GM18870 (cell line): ENCODE measurements at regions not wholly inside any gene's neighbourhood (a gene's known extent, or its start where the extent isn't known, plus 50 kb on each side); places are given as distances from the start of the nearest gene placed in this dataset.

Source experiments
- ATAC-seq: cut with Tn5 transposase; IDR thresholded peaks from one replicate; pipeline ENCODE4 v1.9.1; 2021; ENCODE audit warnings: moderate library complexity; ENCODE audit not compliant: unreplicated experiment

DNA sequence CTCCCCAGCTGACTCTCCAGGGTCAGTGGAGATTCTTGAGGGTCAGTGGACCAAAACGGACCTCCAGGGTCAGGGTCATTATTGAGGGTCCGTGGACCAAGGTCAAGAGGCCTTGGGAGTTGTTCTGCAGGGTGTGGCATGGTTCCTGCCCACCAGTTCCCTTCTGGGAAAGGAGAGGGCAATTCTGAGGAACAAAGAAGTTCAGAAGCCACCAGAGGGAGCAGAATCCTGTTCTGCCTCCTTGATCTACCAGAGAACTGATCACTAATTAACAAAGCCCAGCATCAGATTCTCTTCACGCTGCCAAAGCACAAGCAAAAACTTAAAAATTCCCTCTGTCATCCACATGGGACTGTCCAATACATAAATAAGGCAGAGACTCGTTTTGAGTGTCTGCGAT, 263.4 kb downstream of the DHX35 start:
- ATAC-seq: no peak

DNA sequence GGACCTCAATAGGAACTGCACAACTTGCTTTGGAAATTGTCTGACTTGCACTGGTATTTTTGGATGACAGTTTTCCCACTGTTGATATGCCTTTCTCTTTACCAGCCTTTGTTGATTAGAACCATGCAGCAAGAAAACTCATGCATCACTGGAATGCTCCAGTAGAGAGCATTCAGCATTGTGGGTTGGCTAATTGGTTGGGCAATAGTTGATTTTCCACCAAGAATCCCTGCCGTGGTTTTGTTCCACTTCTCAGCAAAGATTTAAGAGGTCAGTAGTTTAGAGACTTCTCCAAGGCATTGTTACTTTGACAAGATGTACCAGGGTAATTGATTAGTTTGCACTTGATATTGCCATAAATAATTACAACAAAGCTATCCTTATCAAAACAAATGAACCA, 260.0 kb downstream of the DHX35 start:
- ATAC-seq: no peak

DNA sequence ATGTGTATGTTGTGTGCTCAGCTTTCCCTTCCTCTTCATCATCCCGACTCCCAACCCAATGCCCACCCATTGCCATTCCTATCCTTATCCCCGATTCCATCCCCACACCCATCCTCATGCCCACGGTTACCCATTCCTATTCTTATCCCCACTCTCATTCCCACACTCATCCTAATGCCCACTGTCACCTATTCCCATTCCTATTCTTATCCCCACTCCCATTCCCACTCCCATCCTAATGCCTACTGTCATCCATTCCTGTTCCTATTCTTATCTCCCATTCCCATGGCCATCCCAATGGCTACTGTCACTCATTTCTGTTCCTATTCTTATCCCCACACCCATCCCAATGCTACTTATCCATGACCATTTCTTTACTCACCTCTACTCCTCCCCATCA, 254.1 kb downstream of the DHX35 start:
- no peak for ATAC-seq

DNA sequence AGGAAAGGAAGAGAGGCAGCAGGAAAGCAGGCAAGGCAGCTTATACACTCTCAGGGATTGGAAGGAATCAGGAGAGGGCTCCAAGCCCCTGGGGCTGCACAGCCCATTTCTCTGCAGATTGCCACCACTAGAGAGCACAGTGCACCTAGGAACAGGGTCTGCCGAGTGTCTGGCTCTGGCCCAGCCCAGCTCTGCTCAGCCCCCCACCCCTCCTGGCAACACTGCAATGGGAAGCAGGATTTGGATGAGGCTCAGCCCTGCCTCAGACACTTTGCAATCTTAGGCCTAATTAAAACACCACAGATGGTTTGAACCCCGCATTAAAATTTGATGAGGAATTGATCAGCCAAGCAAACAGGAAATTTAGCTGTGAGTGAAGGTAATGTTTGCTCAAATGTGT, 252.7 kb downstream of the DHX35 start:
- no peak for ATAC-seq

DNA sequence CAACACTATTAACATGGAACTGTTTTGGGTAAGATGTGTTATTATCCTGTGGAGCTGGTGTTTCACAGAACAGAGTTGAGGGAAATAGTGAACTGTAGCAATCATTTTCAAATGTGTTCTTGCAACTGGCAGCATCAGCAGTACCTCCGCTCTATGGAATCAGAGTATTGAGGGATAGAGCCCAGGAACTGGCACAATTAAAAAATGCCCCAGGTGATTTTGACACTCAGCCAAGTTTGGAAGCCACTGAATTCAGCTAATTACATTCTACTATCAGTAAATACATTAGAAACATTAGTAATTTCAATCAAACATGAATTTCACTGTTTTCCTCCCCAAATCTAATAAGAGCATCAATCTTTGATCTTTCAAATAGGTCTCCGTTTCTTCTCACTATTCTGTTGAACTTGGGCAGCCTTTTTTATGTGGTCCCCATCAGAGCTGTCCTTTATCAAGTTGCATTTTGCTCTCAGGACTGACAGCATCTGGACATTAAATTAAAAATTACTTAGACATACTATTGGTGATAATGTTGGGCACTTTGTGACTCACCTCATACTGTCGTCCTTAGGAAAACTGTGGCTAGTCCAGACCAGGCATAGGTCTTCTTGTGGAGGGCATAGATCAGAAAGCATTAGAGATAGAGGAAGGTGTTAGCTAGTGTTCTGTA, 251.5 kb downstream of the DHX35 start:
- no peak for ATAC-seq

DNA sequence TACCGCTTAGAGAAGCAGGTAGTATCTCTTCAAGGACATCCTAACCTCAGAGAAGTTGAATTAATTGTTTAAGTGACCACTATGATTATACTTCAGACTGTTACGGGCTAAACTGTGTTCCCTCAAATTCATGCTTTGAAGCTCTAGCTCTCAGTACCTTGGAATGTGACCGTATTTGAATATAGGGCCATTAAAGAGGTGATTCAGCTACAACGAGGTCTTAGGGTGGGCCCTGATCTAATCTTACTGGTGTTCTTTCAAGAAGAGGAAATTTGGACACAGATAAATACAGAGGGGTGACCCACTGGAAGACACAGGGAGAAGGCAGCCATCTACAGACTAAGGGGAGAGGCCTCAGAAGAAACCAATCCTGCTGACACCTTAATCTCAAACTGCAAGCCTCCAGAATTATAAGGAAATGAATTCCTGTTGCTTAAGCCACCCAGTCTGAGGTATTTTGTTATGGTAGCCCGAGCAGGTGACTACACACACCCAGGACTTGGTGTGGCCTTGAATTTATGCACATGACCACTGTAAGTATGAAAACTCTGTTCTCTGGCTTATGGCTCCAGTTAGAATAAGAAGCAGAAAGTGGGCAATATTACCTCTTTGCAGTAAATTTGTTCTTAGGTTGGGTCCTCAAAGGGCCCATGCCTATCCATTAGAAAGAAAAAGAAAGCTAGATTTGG, 249.1 kb downstream of the DHX35 start:
- ATAC-seq: no peak

DNA sequence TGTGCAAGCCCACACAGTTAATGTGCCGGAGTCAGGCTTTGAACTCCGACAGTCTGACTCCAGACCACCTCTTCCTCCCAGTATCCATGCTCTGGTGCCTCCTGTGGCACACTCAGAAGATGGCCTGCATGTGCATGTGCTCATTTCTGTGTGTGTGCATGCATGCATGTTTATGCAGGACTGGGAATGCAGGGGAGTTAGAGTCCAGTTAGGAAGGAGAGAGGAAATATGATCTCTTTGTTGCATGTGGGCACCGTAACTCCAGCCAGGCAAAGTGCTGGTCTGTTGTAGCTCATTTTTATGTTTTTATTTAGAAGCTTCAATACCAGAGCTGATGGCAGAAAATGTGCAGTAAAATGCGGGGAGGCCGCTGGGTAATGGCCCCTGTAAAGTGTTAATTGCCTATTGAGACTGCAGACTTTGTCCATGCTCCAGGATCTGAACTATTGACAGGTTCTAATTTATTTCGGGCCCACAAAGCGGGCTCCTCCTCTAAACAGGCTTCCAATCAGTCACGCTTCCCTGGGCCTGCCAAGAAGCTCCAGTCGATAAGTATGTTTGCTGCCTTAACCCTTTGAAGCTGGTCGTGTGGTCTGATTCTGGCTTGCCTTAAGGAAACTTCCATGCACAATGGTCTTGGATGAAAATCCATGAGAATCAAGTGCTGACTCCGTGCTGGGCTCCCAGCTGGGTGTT, 248.3 kb downstream of the DHX35 start:
- no peak for ATAC-seq

DNA sequence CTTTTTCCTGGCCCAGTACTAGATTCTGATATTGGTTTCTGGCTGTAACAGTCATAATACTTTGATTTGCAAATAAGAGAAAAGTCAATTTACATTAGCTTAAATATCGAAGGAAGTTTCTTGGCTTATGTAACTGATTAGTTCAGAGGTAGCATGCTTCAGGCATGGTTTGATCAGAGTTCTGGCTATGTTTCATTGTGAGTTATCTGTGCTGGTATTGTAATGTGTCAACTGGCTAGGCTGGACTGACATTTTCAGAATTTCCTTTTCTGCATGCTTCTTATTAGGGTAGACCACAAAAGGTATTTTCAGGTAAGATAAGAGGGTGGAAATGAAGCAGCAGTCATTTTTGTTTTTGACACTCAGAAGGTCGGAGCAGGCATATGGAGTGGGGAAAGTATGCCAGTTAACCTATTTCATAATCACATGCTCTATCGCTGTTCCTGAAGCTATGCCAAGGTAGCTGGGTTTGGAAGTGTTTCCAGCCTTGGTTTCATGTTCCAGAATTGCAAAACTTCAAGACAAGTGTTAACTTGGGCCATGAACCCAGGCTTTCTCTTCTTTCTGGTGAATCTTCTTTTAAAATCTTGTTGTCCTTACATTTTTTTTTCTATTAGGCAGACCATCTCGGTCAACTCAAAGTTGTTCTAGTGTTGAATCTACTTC, 244.9 kb downstream of the DHX35 start:
- no peak for ATAC-seq

DNA sequence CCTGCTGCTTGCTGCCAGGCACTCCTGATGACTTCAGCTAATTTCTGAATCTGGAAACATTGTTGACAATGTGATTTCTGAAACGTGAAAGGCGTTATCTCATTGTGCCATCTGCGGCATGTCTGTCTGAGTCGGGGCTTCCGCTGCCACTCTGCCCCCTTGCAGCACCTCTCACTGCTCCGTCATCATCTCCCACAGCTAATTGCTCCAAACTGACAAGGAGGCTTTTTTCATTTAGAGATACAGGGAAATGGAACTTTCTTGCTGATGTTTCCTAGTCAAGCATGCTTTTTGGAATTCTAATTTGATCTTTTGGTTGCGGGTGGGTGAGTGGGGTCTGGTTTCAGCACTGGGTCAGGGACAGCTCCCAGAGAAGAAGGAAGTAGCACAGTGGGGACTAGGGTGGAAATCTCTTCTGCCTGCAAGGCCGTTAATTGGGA, 233.5 kb downstream of the DHX35 start:
- ATAC-seq: no peak

DNA sequence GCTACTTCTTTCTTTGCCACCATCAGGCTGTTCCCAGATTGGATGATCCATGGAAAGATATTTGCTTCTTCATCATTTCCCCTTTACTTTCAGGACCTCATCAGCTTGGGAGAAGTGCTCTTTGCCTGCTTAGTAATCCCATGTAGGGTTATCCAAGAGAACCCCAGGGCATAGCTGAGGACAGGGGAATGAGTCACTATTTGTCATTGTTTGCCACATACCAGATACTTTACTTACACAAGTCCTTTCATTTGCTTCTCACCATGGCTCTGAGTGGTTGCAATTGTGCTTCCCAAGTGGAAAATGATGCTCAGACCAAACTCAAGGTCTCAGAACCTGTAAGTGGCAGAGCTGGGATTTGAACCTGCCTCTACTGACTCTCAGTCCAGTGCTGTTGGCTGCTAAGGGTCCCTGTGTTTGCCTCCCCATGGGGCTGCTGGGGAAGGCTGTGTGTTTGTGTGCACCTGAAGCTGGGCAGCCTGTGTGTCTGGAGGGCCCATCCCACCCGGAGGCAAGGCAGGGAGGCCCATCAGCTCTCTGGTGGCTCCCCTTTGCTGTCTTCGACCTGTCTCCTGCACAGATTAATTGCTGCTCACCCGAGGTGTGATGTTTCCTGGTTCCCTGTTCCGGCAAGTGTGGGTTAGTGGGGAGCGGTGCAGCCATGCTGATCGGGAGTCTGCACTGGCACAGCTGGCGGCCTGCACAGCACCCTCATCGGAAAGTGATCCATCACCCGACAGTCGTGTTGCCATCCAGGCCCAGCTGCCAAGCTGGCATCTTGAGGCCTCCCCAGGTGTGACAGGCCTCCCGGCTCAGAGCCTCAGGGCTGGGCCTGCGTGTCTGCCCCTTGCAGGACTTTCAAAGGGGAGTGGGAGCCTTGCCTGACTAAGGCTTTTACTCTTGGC, 228.8 kb downstream of the DHX35 start:
- ATAC-seq: no peak

DNA sequence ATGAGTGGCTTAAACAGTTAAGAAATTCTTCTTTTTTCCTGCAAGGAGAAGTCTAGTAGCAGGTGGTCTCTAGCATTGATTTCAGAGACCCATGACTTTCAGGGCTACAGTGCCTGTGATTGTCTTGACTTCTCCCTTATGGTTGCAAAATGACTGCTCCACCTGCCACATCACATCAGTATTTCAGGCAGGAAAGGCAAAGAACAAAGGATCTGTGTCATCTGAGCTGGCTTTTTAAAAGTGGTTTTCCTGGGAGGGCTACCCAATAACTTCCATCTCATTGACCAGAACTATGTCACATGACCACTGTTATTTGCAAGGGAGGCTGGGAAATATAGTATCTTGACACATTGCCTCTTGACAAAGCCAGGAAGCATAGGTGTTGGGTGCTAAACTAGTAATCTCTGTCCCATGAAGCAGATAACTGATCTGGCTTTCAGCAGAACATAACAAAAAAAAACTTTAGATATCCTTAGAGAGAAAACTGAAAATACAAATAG, 226.2 kb downstream of the DHX35 start:
- no peak for ATAC-seq

DNA sequence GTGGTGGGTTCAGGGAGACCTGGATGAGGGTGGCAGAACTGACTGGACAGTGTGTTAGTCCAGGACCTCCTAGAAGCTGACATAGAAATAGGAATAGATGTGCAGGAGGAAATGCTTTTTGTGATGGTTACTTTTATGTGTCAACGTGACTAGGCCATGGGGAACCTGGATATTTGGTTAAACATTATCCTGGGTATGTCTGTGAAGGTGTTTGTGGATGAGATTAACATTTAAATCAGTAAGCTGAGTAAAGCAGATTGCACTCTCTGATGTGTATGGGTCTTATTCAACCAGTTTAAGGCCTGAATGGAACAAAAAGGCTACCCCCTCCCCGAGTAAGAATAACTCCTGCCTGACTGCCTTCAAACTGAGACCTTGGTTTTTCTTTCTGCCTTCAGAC, 219.3 kb downstream of the DHX35 start:
- ATAC-seq: no peak

DNA sequence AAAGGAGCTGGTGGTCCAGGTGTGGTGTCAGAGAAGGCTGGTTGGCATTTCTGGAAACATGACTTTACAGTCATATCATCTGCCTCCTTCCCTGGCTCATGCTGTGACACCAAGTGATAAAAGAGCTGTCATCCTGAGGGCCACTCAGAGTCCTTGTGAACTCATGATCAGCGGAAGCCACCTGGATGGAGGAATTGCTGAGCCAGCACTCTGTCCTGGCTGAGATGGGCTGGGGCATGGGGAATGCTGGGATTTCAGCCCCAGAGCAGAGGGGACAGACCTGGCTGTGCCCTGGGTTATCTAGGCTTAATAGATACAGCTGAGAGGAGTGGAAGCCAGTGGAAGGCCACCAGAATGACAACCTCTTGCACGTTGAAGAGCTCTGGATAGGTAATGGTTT, 214.3 kb downstream of the DHX35 start:
- no peak for ATAC-seq

DNA sequence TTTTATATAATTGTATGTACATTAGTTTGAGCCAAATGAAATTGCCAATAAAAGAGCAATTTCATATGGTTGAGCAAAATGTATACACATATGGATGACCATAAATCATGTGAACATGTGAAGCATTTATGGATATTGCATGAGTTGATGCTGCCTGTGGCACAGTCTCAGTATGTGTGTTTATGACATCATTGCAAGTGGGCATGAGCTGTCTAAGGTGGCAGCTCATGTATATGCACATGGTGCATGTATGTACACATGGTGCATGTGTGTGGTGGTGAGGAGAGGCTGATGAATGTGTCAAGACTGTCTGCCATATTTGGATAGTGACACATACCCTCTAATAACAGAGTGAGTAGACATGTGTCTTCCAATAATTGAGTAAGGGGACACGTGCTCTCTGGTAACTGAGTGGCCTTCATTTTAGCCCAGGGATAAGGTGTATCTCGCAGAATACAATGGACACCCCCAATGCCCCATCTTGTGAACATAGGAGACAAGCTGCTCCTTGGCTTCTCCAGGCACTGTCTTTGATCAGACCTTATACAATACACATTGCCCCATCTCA, 208.8 kb downstream of the DHX35 start:
- ATAC-seq: no peak

DNA sequence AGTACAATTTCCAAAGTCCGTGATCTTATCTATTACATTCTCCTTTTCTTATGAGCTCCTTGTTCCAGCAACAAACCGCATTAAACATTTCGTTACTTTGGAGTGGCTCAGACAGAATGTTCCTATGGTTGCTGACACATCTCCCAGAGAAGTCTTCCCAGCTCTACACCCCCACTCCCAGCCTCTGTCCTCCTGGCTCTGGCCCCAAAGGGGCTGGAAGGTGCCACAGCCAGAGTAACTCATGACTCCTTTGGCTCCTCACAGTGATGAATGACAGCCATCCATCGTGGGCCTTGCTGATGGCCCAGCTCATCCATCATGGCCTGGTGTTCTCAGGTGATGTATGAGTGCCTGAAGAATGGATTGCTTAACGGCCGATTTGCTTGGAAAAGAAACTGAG, 203.0 kb downstream of the DHX35 start:
- ATAC-seq: no peak

DNA sequence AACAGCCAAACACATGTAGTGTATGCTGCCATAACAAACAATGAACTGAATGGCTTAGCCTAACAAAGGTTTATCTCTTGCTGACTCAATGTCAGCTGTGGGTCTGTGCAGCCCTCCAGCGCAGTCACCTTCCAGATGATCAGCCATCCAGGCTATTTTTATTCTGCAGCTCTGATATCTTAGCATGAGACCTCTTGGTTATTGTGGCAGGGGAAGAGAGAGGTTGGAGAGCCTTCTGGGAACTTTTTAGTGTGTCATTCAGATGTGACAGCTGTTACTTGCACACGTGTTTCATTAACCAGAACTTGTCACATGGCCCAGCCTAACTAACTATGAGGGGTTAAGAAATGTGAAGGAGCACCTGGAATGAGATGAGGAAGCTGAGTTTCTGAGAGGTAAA, 202.5 kb downstream of the DHX35 start:
- ATAC-seq: no peak

DNA sequence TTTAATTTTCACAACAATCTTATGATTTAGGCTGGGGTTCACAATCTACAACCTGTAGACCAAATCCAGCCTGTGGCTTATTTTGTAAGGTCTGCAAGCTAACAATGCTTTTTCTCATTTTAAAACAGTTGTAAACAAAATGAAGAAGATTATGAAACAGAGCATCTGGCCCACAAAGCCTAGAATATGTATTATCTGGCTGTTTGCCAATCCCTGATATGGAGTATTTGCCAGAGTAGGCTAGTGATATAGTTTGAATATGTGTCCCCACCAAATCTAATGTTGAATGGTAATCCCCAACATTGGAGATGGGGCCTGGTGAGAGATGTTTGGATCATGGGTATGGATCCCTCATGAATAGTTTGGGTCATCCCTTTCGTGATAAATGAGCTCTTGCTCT, 201.8 kb downstream of the DHX35 start:
- no peak for ATAC-seq

DNA sequence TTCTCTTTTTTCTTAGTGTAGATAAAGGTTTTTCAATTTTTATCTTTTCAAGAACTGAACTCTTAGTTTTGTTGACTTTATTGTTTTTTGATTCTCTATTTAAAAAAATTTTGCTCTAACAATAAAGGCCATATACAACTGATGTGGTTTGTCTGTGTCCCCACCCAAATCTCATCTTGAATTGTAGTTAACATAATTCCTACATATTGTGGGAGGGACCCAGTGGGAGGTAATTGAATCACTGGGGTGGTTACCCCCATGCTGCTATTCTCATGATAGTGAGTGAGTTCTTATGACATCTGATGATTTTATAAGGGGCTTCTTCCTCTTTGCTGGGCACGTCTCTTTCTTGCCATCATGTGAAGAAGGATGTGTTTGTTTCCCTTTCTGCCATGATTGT, 199.8 kb downstream of the DHX35 start:
- no peak for ATAC-seq

DNA sequence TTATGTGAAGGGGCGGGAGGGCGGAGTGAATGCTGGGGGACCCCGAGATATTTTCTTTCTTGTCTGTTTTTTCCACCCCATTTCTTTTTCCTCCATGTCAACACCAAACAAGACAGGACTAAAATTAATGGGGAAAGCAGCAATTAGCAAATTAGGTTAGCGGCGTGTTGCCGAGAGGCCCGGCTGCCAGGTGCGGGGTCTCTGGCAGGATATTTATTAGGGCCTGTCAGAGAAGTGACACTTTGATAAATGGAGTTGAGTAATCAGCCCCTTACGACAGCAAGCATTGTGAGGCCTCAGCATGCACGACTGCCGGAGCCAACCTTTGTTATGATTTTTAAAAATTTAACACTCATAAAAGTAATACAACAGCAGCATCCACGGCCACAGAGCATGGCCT, 193.8 kb downstream of the DHX35 start:
- no peak for ATAC-seq

DNA sequence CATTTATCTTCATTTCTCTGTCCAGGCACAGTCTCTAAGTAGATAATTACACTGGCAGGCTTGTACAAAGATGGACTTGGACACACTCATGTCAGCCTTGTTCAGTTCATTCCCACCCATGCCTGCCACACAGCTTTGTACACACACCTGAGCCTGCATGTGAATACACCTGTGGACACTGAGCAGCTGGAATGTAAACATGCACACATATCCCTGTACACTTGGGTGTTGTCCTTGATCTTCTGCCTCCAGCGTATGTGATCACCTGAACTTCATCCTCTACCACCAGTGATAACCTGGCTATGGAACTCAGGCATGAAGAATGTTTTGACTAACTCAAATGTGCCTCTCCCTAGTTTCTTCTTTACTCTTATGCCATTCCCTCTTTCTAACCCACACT, 190.6 kb downstream of the DHX35 start:
- no peak for ATAC-seq
